SKM-1 (cell line): ENCODE measurements at regions not wholly inside any gene's neighbourhood (a gene's known extent, or its start where the extent isn't known, plus 50 kb on each side); places are given as distances from the start of the nearest gene placed in this dataset.

Source experiments
- DNase-seq: peaks from one replicate; lab custom pipeline; 2025; ENCODE audit not compliant: unreplicated experiment; lab: John Stamatoyannopoulos, UW

DNA sequence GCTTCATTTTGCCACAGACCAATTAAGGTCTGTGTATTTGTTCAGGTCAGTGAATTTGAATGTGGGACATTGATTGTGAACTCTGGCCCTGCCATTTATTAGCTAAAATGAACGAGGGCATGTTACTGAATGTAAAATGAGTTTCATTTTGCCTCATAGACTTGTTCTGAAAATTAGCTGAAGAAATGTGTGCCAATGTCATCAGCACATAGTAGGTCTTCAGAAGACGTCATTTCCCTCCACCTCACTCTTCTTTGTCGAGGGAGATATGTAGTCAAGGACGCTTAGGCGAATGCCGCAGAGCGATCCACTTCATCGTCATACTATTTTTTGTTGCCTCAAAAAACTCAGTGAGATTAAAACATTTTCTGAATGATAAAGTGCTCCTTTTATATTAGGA is 291.7 kb downstream of the SMOC2 start:
- no peak for DNase-seq

DNA sequence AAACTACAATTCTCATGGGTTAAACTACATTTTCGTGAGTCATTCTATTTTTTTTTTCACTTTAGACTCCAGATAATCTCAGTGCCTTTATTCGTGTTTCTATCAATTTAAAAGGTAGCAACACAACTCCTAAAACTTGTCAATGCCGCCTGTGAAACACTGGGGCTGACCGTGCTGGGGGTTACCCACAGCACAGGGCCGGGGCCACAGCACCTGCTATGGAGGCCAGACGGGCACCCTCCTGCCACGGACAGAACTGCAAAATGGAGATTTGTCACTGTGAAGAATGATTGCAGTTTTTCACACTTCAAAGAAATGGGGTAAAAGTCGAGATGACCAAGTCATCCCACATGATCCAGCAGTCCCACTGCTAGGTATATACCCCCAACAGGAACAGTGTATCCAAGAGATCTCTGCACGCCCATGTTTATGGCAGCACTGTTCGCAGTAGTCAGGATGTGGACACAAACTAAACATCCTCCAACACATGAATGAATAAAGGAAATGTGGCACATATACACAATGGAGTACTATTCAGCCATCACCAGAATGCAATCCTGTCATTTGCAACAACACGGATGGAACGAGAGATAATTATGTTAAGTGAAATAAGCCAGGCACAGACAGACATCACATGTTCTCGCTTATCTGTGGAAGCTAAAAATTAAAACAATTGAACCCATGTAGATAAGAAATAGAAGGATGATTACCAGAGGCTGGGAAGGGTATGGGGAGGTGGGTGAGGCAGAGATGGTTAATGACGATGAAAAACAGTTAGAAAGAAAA is 290.1 kb downstream of the SMOC2 start:
- no peak for DNase-seq

DNA sequence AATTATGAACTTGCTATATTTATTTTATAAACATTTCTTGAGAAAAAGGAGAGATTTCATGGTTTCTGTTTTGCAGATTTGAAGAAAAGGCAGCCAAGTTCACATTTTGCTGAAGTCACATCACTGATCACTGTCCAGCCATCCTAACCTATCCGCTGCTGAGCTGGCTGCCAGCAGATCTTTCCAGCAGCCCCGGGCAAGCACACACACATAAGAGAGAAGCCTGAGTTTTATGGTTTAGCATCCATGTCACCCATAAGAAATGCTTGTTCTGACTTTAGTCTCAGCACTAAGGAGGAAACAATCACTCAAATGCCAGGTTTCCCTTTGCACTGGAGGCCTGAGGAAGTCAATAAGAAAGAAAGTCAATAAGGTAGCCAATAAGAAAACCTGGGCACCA is 287.1 kb downstream of the SMOC2 start:
- no peak for DNase-seq

DNA sequence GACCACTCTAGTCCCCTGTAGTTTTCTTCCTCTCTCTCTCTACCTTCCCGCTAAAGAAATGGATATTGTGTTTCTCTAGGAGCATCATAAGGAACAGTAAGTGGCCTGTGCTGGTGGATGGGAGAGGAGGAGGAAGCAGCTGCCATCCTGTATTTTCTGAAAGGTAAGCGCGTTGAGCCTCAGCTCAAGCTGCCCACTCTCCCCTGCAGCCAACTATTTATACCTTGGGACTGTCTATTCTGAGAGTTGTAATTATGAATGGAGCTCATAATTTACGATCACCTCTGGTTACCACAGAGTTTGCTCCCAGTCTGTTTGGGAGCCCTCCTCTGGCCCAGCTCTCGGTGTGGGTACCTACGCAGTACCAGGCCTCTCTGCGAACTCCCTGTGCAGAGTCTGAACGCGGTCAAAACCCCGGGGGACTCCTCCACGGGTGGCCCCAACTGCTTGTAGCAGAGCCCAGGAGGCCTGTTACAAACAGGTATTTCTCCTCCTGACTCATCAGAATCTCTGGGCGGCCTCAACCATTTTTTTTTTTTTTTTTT is 285.4 kb downstream of the SMOC2 start:
- DNase-seq, result no peak

DNA sequence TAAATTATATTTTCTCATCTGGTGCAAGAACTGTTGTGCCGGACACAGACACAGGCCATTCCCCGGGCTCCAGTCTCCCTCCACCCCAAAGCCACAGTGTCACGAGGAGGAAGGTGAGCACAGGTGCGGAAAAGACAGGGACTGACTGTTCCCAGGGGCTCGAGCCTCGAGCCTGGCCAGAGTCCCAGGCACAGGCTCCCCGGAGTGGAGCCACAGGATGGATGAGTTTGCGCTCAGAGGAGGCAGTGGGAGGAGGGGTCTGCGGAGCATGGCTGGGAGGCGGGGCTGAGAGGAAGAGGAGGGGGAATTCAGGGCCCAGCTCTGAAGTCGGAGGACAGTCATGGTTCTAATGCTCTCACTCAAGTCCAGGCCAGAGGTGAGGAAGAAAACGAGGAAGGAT is 284.8 kb downstream of the SMOC2 start:
- DNase-seq, result no peak

DNA sequence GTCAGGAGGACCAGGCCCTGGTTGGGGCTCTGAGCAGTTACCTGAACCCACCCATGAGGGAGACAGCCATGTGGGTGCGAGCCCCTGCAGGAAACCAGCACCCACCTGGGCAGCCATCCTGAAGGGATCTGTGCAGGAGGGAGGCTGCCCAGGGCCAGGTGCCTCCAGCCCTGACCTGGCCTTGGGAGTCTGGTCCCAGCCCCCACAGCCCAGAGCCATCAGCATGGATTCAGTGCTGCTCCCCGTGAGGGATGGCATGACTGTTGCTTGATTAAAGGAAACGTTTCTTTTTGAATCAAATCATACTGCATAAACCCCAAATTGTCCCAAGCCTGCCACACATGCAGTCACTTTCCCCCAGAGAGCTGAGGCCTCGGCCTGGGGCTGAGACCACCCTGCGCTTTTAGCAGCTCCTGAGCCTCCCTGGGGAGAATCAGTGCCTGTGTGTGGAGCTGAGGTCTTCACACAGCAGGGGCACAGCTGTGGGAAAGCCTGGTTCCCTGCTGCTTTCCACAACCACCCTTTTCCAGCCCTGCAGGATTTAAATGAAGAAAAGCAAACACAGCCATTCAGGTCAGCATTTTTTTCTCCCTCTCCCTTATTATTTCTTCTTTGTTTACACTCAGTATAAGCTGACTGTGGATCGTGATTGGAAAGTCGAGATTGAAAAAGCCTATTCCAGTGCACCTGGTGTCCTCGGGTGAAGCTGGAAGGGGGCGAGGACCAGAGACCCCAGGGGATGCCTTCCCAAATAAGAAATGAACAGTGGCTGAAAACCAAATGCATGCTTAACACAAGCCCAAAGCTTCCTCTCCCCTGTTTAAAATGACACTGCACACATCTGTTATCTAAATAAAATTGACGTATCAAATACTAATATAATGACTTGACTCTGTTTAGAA is 283.9 kb downstream of the SMOC2 start:
- DNase-seq, result no peak

DNA sequence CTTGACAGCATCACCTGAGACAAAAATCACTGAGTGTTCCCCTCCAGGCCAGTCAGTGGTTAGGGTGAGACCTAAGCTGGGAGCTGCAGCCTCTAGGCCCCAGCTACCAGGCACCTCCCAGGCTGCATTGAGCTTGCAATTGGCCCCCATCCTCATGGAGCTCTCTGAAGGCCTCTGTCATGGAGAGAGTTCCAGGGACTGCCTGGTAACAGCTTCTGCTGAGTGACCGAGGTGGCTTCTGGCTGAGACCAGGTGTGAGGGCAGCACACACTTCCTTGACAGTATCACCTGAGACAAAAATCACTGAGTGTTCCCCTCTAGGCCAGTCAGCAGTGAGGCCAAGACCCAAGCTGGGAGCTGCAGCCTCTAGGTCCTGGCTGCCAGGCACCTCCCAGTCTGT is 283.0 kb downstream of the SMOC2 start:
- no peak for DNase-seq

DNA sequence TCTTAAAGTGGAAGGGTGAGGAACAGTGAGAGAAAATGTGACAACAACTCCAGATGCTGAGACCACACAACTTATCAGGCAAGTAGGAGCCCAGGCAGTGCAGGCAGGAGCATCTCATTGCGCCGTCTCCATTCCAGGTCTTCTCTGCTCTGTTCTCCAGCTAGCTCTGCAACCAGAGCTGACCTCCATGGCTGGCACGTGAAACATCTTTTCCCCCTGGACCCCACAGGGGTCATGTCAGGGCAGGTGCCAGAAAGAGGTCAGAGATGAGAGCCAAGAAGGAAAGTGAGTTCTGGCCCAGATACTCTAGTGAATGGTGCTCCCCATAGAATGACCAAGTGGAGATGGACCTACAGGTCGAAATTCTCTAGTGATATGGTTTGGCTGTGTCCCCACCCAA is 281.4 kb downstream of the SMOC2 start:
- DNase-seq, result no peak

DNA sequence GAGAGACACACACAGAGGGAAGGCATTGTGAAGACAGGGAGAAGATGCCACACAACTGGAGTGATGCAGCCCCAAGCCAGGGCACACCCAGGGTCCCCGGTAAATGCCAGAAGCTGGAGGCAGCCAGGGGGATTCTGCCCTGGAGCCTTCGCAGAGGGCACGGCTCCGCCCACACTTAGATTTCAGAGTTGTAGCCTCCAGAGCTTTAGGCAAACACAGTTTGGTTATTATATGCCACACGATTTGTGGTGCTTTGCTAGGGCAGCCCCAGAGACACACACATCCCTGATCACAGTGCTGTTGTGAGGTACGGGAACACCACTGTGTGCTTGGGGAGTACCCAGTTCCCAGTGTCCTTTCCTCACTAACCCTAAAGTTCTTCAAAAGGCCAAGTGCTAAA is 280.6 kb downstream of the SMOC2 start:
- no peak for DNase-seq

DNA sequence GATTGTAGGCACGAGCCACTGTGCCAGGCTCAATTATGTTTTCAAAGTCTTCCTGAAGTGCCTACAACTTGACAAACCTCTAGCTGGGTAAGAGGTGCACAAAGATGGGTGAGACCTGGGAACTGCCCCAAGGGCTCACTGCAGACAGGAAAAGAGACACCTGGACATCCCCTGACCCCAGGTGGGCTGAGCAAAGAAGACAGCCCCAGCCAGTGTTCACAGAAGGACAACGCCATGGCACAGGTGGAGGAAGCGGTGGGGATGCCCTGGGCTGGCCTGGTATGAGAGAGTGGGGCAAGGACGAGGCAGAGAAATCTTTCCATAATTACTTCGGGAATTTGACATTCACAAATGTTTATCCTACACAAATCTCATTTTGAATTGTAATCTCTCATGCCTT is 278.9 kb downstream of the SMOC2 start:
- DNase-seq, result no peak

DNA sequence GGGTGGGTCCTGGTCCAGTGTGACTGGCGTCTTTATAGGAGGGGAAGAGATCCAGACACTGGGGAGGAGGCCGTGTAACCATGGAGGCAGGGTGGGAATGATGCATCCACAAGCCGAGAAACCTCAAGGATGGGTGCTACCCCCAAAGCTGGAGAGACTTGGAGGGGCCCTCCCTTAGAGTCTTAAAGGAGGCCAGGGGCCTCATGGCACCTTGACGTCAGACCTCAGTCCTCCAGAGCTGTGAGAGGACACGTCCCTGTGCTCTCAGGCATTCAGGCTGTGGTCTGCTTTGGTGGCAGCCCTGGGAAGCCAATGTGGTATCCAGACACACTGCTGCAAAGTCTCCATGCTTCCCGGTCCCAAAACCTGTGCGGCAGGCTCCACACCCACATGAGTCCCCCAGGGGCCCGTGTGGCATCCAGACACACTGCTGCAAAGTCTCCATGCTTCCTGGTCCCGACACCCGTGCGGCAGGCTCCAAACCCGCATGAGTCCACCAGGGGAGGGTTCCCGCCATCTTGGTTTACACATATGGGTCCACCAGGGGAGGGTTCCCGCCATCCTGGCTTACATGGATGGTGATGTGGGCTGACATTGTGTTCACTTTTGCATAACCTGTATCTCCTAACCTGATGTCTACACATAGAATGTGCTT is 278.0 kb downstream of the SMOC2 start:
- DNase-seq, result no peak
